VCaP (cell line): ENCODE measurements at regions not wholly inside any gene's neighbourhood (a gene's known extent, or its start where the extent isn't known, plus 50 kb on each side); places are given as distances from the start of the nearest gene placed in this dataset.

ENCODE experiments used
- H3K27ac ChIP-seq: fragments of 450-650 bp; 2 replicates; pipeline ENCODE4 v1.5.1; 2017
- TF ChIP-seq, protein P1 (sequence below): fragments of 450-650 bp; conservative IDR thresholded peaks from 2 replicates; pipeline ENCODE4 v1.5.1; 2017; ENCODE audit warnings: mild to moderate bottlenecking, moderate library complexity

DNA sequence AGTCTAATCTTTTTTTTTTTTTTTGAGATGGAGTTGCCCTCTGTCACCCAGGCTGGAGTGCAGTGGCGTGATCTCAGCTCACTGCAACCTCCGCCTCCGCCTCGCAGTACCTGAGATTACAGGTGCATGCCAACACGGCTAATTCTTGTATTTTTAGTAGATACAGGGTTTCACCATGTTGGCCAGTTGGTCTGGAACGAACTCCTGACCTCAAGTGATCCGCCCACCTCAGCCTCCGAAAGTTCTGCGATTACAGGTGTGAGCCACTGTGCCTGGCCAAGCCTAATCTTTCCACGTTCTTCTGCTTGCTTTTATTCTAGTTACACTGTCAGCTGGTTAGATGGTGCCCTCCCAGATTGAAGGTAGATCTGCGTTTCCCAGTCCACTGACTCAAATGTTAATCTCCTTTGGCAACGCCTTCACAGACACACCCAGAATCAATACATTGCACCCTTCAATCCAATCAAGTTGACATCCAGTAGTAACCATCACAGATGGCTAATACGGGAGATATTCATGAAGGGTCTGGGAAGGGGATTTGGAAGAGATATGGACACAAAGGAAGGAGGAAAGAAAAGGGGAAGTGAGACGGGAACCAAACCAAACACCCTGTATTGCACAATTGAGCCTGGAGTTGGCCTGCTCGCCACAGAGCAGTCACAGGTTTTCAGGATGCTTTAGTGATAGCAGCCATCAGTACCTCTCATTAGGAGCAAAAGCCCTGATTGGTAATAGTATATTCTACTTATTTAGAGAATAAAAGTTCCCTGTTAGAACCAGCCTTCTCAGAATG lies 229.8 kb downstream of the PIK3C3 start:
- H3K27ac ChIP-seq = no peak overlapping the region
- TF ChIP-seq, protein P1, sequence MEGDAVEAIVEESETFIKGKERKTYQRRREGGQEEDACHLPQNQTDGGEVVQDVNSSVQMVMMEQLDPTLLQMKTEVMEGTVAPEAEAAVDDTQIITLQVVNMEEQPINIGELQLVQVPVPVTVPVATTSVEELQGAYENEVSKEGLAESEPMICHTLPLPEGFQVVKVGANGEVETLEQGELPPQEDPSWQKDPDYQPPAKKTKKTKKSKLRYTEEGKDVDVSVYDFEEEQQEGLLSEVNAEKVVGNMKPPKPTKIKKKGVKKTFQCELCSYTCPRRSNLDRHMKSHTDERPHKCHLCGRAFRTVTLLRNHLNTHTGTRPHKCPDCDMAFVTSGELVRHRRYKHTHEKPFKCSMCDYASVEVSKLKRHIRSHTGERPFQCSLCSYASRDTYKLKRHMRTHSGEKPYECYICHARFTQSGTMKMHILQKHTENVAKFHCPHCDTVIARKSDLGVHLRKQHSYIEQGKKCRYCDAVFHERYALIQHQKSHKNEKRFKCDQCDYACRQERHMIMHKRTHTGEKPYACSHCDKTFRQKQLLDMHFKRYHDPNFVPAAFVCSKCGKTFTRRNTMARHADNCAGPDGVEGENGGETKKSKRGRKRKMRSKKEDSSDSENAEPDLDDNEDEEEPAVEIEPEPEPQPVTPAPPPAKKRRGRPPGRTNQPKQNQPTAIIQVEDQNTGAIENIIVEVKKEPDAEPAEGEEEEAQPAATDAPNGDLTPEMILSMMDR = no peak

DNA sequence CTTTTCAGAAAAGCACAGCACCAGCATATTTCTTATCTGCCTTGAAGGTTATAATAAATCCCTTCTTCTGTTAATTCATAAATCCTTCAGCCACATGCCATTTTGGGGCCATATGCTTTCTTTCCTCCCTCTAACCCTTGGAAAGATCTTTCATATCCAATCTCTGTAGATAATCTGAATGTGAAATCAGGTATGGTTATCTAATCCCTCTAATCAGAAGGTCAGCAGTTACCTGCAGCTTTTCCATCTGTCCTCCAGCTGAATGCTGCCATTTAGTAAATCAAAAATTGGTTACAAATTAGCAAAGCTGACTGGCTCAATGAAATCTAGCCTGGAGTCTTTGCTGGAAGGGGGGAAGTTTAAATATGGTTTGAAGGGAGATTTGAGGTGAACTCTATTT lies 230.5 kb downstream of the PIK3C3 start:
- TF ChIP-seq, protein P1 = no peak
- H3K27ac ChIP-seq = no peak overlapping the region

DNA sequence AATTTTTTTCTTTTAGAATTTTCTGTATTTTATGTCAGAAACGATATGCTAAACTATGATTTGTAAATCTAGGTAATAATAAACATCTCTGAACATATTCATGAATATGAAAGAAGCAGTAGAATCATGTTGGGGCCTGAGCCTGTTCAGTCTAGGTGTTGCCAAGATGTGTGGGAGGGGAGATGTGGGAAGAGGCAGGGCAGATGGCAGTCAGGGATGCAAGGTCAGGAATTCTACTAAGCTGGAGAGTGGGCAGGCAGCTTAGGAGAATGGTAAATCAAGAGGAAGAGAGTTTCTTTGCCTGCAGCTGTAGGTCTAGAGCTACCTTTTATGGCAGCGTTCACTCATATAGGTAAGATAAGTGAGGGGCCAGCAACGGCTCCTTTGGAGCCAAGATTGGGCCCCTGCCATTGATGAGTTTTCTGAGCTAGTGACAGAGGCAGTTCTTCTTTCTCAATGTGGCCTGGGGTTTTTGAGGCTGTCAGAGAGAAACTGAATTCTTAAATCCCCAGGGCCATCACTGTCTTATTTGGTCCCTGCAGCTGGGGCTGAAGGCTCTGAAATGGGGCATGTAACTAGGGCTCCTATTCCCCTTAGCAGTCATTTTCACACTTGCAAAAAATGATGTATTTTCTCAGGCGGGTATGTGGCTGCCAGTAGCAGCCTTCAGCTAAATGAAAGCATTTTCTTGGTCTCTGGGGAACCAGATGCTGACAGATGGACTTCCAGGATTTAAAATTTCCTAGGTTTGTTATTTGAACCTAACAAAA lies 232.8 kb downstream of the PIK3C3 start:
- no peak overlapping the region for H3K27ac ChIP-seq
- TF ChIP-seq, protein P1 = no peak

DNA sequence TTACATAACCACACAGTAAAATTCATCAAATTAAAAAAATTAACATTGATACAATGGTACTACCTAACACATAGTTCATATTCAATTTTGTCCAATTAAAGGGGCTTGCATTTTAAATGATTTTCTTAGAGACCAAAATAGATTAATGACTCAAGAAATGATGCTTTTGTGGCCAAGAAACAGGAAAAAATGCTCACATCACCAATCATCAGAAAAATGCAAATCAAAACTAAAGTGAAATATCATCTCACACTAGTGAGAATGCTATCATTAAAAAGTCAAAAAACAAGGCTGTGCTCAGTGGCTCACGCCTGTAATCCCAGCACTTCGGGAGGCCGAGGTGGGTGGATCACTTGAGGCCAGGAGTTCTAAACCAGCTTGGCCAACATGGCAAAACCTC lies 235.6 kb downstream of the PIK3C3 start:
- TF ChIP-seq, protein P1 = no peak
- no peak overlapping the region for H3K27ac ChIP-seq

DNA sequence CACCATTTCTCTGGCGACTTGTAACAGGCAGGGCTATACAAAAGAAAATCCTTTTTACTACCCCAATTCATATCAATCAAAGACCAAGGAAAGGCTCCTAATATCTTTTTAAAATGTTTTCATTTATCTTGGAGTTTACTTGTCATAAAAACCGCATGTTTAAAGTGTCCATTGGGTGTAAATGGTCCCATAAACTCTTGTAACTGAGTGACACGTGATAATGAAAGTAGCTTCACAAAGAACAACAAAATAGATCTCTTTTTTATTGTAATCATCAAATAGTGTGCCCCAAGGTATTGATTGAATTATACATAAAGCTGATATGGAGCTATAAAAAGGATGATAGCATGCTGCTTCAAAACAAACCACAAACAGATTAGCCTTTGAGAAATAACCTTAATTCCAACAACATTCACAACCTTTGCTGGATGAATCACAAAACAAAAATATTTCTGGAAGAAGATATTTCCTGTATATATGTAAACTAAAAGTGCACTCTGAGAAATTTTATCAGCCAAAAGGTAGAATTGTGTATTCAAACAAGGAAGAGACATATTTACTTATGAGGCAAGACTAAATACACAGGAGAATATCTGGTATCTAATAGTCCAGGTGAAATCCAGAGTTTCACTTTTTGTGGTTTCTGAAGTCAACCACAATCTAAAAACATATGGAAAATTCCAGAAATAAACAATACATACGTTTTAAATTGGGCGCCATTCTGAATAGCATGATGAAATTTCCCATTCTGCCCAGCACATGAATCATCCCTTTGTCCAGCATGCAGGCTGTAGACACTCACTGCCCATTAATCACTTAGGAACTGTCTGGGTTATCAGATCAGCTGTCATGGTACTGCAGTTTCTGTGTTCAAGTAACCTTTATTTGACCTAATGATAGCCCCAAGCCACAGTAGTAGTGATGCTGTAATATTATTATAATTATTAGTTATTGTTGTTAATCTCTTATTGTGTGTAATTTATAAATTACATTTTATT lies 237.5 kb downstream of the PIK3C3 start:
- TF ChIP-seq, protein P1 = no peak
- peak overlapping the region; percentile 5; the same call in 1 of the 2 replicates for H3K27ac ChIP-seq

DNA sequence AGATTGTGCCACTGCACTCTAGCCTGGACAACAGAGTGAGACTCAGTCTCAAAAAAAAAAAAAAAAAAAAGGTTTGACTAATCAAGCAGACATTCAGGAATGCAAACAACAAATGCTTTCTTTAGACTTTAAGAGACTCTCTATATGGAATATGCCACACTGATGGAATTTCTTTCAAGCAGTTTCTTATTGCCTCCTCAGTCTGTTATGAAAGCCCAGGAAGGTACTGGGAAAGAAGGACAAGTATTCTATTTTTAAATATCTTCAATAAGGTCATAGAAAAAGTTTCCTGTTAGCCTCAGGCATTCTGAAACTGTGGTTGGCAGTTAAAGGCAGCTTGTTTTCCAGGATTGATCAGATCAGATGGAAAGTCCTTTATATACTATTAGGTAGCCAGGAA lies 241.6 kb downstream of the PIK3C3 start:
- TF ChIP-seq, protein P1 = no peak
- H3K27ac ChIP-seq = no peak overlapping the region
